ENCODE measurements at regions not wholly inside any gene's neighbourhood (a gene's known extent, or its start where the extent isn't known, plus 50 kb on each side); places are given as distances from the start of the nearest gene placed in this dataset.

DNA sequence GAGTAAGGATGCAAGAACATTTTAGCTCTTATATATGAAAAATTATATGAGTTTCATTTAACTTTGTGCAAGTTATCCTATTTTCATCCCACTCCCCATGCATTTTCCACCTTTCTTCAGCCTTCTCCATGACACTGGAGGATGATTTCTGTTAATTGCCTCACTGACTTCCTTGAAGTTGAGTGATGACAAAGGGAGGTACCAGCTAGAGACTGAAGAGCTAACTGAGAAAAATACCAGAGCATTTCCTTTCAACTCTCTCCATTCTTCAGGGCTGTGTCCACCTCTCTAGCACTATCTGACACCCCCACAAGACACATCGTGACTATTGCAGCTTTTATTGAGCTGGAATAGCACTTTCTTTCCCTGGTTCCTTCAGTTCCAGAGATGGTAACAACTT lies 711.6 kb upstream of the LRRC4C start:
- H3K9me3 ChIP-seq (replicated peaks; ENCODE audit: control insufficient read depth, insufficient read depth, low read length) = no peaks in the 10 kb centered on the region
- no peak for TF ChIP-seq EZH2 (IDR thresholded peaks at IDR 0.05; ENCODE audit: borderline replicate concordance, low read depth, low read length, severe bottlenecking)
- TF ChIP-seq, protein P1, sequence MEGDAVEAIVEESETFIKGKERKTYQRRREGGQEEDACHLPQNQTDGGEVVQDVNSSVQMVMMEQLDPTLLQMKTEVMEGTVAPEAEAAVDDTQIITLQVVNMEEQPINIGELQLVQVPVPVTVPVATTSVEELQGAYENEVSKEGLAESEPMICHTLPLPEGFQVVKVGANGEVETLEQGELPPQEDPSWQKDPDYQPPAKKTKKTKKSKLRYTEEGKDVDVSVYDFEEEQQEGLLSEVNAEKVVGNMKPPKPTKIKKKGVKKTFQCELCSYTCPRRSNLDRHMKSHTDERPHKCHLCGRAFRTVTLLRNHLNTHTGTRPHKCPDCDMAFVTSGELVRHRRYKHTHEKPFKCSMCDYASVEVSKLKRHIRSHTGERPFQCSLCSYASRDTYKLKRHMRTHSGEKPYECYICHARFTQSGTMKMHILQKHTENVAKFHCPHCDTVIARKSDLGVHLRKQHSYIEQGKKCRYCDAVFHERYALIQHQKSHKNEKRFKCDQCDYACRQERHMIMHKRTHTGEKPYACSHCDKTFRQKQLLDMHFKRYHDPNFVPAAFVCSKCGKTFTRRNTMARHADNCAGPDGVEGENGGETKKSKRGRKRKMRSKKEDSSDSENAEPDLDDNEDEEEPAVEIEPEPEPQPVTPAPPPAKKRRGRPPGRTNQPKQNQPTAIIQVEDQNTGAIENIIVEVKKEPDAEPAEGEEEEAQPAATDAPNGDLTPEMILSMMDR (IDR thresholded peaks at IDR 0.05; ENCODE audit: extremely low read depth in 1 of 2, insufficient read depth in 1 of 2, low read depth in 1 of 2, low read length in 2 of 2) = no peak
- TF ChIP-seq GATA2 (IDR thresholded peaks at IDR 0.05; ENCODE audit: insufficient read depth, insufficient read length, low read depth, low read length) = no peak
- no peak for TF ChIP-seq JUN (IDR thresholded peaks at IDR 0.05; ENCODE audit: borderline replicate concordance, insufficient read depth, insufficient read length, low read depth)
- TF ChIP-seq, protein P2, sequence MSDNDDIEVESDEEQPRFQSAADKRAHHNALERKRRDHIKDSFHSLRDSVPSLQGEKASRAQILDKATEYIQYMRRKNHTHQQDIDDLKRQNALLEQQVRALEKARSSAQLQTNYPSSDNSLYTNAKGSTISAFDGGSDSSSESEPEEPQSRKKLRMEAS (IDR thresholded peaks at IDR 0.05; ENCODE audit: insufficient read depth, insufficient read length) = no peak
- TF ChIP-seq FOS (IDR thresholded peaks at IDR 0.05; ENCODE audit: borderline replicate concordance, insufficient read depth, low read length) = no peak
- no peak for TF ChIP-seq POLR2A (IDR thresholded peaks at IDR 0.05; ENCODE audit: low read depth, low read length)
- TF ChIP-seq POLR2AphosphoS5 (IDR thresholded peaks at IDR 0.05; ENCODE audit: insufficient read depth, low read depth, low read length) = no peak
- no peak for TF ChIP-seq MYC (IDR thresholded peaks at IDR 0.05; ENCODE audit: low read depth, low read length)
- no peak overlapping the region for H3K4me3 ChIP-seq (replicated peaks in 1 of 3; ENCODE audit: insufficient read depth in 1 of 3, low read depth in 1 of 3, low read length in 3 of 3)
- no peak overlapping the region for H3K4me2 ChIP-seq (ENCODE audit: insufficient read depth, low read length)
- BruUV-seq (replicated peaks) = no TSS peak
- DNase-seq (ENCODE audit: low read depth, low spot score) (no peak), FAIRE-seq (no peak)
- no peak overlapping the region for H3K9ac ChIP-seq (replicated peaks; ENCODE audit: extremely low read depth, insufficient read depth, low read length)
- no peaks in the 10 kb centered on the region for H4K20me1 ChIP-seq (replicated peaks; ENCODE audit: control insufficient read depth, extremely low read depth, insufficient read depth, low read length)
- ChIA-PET POLR2A (no interaction called here), CTCF (no interaction called here)
- no peak overlapping the region for H3K27ac ChIP-seq (ENCODE audit: insufficient read depth, low read depth, low read length)
- intact Hi-C loops (cut with micrococcal nuclease) = no loop called here
- dilution Hi-C loops (cut with MboI; ENCODE audit: extremely low pct_ligation_motif_present, low sequenced_read_pairs) = no loop called here
- no peaks in the 10 kb centered on the region for H3K79me2 ChIP-seq (ENCODE audit: control insufficient read depth, insufficient read depth, low read length)
- H3K9me1 ChIP-seq (replicated peaks; ENCODE audit: control insufficient read depth, extremely low read depth, insufficient read depth, low read length) = no peaks in the 10 kb centered on the region
- H3K36me3 ChIP-seq (ENCODE audit: control insufficient read depth in 2 of 2, extremely low read depth in 1 of 2, insufficient read depth in 2 of 2, low read length in 2 of 2) = no peaks in the 10 kb centered on the region
- H3K27me3 ChIP-seq (ENCODE audit: control insufficient read depth in 2 of 2, insufficient read depth in 2 of 2, low read length in 2 of 2) = no peaks in the 10 kb centered on the region
- H3K4me1 ChIP-seq (ENCODE audit: control insufficient read depth, extremely low read depth, insufficient read depth, low read length) = no peaks in the 10 kb centered on the region
- H2AFZ ChIP-seq (ENCODE audit: low read depth, low read length) = no peak overlapping the region

All from endothelial cell of umbilical vein (primary cell).